Right lobe of liver (tissue), 4 donors: ENCODE measurements at regions not wholly inside any gene's neighbourhood (a gene's known extent, or its start where the extent isn't known, plus 50 kb on each side); places are given as distances from the start of the nearest gene placed in this dataset.

ENCODE experiments used
- POLR2A ChIP-seq: fragments of 450-650 bp; IDR thresholded peaks from one replicate; pipeline ENCODE4 v1.6.1; 2017; ENCODE audit warnings: antibody characterized with exemption, mild to moderate bottlenecking
- TF ChIP-seq, protein P1 (sequence below), 4 donors: fragments of 200-600 bp in 3 of 4; fragments of 450-650 bp in 1 of 4; IDR thresholded peaks; one replicate each; pipeline versions ENCODE4 v1.5.1 to v1.8.0; 2016 to 2022; ENCODE audit warnings: antibody characterized with exemption in 4 of 4, mild to moderate bottlenecking in 2 of 4
- donor health status: DM: no; HTN: no; CAD: no.
- donor health status: DM: no; HTN: no; CAD: no.
- donor health status: DM: no; HTN: yes; CAD: no.

DNA sequence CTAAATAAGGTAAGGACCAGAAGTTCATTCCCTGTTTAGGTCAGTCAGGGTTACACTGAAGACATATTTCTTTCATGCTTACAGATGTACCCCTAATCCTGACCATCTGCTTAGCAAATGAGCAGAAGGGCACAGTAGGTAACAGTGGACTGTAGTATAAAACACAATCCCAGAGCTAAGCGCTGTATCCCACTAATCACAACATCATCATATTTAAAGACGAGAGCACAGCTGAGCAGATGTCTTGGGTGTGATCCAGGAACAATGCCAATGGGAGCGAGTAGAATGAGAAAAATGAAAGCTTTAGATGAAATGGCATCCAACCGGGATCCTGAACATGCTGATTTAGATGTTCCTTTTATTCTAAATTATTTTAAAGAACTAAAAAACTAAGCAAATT, 213.4 kb downstream of the CCER1 start:
- TF ChIP-seq, protein P1, sequence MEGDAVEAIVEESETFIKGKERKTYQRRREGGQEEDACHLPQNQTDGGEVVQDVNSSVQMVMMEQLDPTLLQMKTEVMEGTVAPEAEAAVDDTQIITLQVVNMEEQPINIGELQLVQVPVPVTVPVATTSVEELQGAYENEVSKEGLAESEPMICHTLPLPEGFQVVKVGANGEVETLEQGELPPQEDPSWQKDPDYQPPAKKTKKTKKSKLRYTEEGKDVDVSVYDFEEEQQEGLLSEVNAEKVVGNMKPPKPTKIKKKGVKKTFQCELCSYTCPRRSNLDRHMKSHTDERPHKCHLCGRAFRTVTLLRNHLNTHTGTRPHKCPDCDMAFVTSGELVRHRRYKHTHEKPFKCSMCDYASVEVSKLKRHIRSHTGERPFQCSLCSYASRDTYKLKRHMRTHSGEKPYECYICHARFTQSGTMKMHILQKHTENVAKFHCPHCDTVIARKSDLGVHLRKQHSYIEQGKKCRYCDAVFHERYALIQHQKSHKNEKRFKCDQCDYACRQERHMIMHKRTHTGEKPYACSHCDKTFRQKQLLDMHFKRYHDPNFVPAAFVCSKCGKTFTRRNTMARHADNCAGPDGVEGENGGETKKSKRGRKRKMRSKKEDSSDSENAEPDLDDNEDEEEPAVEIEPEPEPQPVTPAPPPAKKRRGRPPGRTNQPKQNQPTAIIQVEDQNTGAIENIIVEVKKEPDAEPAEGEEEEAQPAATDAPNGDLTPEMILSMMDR (IDR thresholded peaks at IDR 0.05) = no peak
- no peak for TF ChIP-seq POLR2A
